HUES6 (cell line): ENCODE measurements at regions not wholly inside any gene's neighbourhood (a gene's known extent, or its start where the extent isn't known, plus 50 kb on each side); places are given as distances from the start of the nearest gene placed in this dataset.
A peak's percentile ranks its signal among the peaks of the same experiment; 100 is the strongest.
"Not testable (repeated sequence)": the region's sequence is repeated elsewhere in the genome, so short reads cannot be mapped to it uniquely, and the experiment has no call there.

ENCODE experiments used
- H3K27ac ChIP-seq: 2 replicates; pipeline ENCODE4 v1.7.0; 2013; ENCODE audit warnings: low read depth, mild to moderate bottlenecking, low read length, inconsistent platforms
- H3K27me3 ChIP-seq: 2 replicates; pipeline ENCODE4 v1.6.1; 2013; ENCODE audit warnings: low read length; ENCODE audit not compliant: control insufficient read depth, insufficient read depth
- H3K36me3 ChIP-seq: 2 replicates; pipeline ENCODE4 v1.6.1; 2013; ENCODE audit warnings: low read length; ENCODE audit not compliant: control insufficient read depth, insufficient read depth
- H3K4me1 ChIP-seq: 2 replicates; pipeline ENCODE4 v1.6.1; 2013; ENCODE audit warnings: low read length; ENCODE audit not compliant: control insufficient read depth, insufficient read depth
- H3K4me3 ChIP-seq: 2 replicates; pipeline ENCODE4 v1.5.1; 2013; ENCODE audit warnings: low read depth, low read length
- H3K9ac ChIP-seq: one replicate; pipeline ENCODE4 v1.6.1; 2013; ENCODE audit warnings: mild to moderate bottlenecking, low read length
- H3K9me3 ChIP-seq: 2 replicates; pipeline ENCODE4 v1.6.1; 2013; ENCODE audit warnings: low read depth, low read length; ENCODE audit not compliant: control insufficient read depth, insufficient read depth

DNA sequence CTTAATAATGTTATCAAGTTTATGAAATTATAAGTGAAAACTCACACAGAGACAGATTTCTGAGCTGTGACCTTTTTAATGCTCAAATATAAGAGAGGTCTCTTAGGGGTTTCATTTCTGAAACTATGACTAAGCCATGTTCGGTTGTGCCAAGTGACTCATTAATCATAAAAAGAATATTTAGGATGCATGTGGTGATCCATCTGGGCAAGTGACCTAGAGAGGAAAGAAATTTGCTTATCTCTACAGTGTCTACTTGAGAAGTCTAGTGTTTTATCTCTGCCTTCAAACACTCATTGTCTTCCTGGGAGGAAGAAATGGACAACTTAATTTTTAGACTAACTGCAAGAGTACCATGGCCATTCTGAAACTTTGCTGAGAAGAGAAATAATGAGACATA is 545.3 kb upstream of the GRID2 start:
- Histone ChIP-seq H3K4me1 (no peaks in the 10 kb centered on the region), H3K27ac (no peak overlapping the region), H3K9me3 (no peaks in the 10 kb centered on the region), H3K4me3 (no peak overlapping the region), H3K27me3 (no peaks in the 10 kb centered on the region), H3K9ac (no peak overlapping the region), H3K36me3 (no peaks in the 10 kb centered on the region)

DNA sequence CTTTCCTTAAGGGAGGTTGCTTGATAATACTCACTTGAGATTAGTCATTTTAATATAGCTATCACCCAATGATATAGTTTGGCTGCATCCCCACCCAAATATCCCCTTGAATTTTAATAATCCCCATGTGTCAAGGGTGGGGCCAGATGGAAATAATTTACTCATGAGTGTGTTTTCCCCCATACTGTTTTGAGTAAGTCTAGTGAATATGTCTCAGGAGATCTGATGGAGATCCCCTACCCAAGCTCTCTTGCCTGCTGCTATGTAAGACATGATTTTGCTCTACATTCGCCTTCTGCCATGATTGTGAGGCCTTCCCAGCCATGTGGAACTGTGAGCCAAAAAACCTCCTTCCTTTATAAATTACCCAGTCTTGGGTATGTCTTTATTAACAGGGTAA is 539.7 kb upstream of the GRID2 start:
- H3K4me3 ChIP-seq: no peak overlapping the region
- no peaks in the 10 kb centered on the region for H3K36me3 ChIP-seq
- H3K9ac ChIP-seq: no peak overlapping the region
- no peaks in the 10 kb centered on the region for H3K27me3 ChIP-seq
- no peak overlapping the region for H3K27ac ChIP-seq
- peaks cover 7% of the 10 kb centered on the region for H3K4me1 ChIP-seq
- H3K9me3 ChIP-seq: no peaks in the 10 kb centered on the region

DNA sequence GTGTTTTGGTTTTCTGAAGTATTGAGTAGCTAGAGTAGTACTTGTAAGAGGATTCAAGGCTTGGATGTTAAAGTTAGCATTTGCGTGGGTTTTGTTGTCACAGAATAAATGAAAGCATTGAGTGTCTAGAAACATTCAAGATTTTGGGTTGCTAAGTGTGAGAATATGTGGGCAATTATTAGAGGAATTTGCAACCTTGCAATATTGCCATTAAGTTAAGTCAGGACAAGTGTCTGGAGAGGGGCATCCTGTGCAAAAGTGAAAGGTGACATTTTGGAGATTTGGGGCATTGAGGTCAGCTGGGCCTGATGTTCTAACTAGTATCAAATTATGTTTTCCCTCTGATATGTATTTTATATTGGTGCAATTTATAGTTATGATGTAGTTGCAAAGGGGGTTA is 533.9 kb upstream of the GRID2 start:
- Histone ChIP-seq H3K36me3 (no peaks in the 10 kb centered on the region), H3K27ac (no peak overlapping the region), H3K9ac (no peak overlapping the region), H3K27me3 (no peaks in the 10 kb centered on the region), H3K9me3 (peaks cover 25% of the 10 kb centered on the region), H3K4me1 (peaks cover 6% of the 10 kb centered on the region), H3K4me3 (no peak overlapping the region)

DNA sequence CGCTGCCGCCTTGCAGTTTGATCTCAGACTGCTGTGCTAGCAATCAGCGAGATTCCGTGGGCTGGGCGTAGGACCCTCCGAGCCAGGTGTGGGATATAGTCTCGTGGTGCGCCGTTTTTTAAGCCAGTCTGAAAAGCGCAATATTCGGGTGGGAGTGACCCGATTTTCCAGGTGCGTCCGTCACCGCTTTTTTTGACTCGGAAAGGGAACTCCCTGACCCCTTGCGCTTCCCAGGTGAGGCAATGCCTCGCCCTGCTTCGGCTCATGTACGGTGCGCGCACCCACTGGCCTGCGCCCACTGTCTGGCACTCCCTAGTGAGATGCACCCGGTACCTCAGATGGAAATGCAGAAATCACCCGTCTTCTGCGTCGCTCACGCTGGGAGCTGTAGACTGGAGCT is 512.1 kb upstream of the GRID2 start:
- Histone ChIP-seq H3K9ac (peak overlapping the region; percentile 84), H3K27ac (peak overlapping the region; percentile 53; the same call in 1 of the 2 replicates), H3K4me3 (peak overlapping the region; percentile 78)
- H3K4me1 ChIP-seq, H3K27me3 ChIP-seq, H3K36me3 ChIP-seq, H3K9me3 ChIP-seq: not testable (repeated sequence)

DNA sequence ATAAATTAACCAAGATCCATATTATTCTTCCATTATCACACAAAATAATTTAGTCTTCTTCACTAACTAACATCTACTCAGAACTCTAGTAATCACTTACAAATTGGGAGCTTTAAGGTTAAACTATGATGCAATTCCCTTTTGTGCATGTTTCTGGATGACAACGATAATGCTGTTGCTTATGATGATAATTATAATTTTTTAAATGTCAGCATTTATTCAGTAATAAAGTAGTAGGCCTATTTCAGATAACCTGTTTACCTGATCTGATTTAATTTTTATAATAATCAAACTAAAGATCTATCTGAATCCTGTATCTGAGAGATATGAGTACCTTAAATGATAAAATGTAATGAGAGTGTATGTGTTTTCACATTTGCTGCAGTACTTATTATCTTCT is 507.8 kb upstream of the GRID2 start:
- Histone ChIP-seq H3K4me3 (no peak overlapping the region), H3K4me1 (no peaks in the 10 kb centered on the region), H3K27me3 (no peaks in the 10 kb centered on the region), H3K36me3 (no peaks in the 10 kb centered on the region), H3K9ac (no peak overlapping the region), H3K27ac (no peak overlapping the region), H3K9me3 (no peaks in the 10 kb centered on the region)

DNA sequence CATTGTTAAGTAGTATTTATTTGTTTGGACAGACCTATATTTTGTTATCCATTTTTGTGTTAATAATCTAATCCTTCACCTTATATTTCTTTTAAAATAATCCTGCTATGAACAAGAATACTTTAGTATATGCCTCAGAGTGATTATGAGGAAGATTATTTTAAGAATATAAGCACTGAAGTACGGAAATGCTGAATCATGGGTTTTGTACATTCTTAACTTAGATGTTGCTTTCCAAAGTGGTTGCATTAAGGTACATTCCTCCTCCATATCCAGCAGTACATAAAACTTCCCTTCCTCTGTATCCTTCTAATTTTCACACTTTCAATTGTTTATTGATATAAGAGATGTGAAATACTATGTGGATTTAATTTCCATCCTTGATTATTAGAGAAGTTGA is 491.4 kb upstream of the GRID2 start:
- no peaks in the 10 kb centered on the region for H3K9me3 ChIP-seq
- no peak overlapping the region for H3K4me3 ChIP-seq
- no peak overlapping the region for H3K27ac ChIP-seq
- H3K27me3 ChIP-seq: no peaks in the 10 kb centered on the region
- no peaks in the 10 kb centered on the region for H3K36me3 ChIP-seq
- no peaks in the 10 kb centered on the region for H3K4me1 ChIP-seq
- no peak overlapping the region for H3K9ac ChIP-seq

DNA sequence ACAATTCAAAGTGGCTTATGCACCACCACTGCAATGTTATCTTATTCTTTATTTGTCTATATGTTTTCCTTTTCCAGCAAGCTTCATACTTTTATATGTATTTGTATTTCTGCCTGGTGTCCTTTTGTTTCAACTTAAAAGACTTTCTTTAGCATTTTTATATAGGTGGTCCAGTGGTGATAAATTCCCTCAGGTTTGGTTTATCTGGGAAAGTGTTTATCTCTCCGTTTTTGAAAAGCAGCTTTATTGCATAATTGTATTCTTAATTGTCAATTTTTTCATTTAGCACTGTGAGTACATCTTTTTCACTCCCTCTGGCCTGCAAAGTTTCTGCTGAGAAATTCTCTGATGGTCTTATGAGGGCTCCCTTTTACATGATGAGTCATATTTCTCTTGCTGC is 479.0 kb upstream of the GRID2 start:
- H3K4me3 ChIP-seq: no peak overlapping the region
- no peak overlapping the region for H3K9ac ChIP-seq
- H3K27me3 ChIP-seq: no peaks in the 10 kb centered on the region
- no peaks in the 10 kb centered on the region for H3K4me1 ChIP-seq
- H3K36me3 ChIP-seq: no peaks in the 10 kb centered on the region
- no peak overlapping the region for H3K27ac ChIP-seq
- H3K9me3 ChIP-seq: peaks cover 30% of the 10 kb centered on the region; the same call in 1 of the 2 replicates

DNA sequence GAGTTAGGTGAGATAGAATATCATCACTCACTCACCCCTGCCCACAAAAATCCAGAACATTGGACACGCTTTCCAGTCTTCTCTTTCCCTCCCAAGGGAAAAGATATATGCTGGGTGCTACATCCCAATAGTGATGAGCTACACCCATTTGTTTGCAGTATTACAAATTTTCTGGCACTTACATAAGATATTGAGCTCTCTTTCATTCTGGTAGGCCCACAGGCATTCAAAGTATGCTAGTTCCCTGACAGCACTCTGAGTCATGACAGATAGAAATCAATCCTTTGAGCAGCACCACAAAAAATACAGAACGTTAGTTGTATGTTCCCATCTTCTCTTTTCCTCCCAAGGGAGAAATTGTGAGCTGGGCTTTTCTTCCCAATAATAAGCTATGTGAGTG is 477.6 kb upstream of the GRID2 start:
- H3K4me3 ChIP-seq: no peak overlapping the region
- H3K27me3 ChIP-seq: no peaks in the 10 kb centered on the region
- H3K4me1 ChIP-seq: no peaks in the 10 kb centered on the region
- no peak overlapping the region for H3K27ac ChIP-seq
- H3K9ac ChIP-seq: no peak overlapping the region
- H3K9me3 ChIP-seq: peaks cover 22% of the 10 kb centered on the region; the same call in 1 of the 2 replicates
- H3K36me3 ChIP-seq: no peaks in the 10 kb centered on the region

DNA sequence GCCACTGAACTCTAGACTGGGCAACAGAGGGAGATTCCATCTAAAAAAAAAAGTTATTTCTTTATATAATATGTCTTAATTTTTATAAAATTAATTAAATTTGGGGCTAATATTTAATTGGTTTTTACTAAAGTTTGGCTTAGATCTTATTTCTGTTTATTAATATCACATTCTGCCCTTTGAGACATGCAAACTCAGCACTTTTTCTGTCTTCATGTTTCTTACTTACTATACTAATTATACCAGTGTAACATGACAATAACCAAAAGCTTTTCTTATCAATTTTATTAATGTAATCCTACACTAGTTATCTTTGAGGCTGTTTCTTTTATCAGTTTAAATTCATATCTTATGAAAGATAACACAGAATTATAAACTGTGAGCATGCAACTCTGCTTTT is 475.9 kb upstream of the GRID2 start:
- Histone ChIP-seq H3K36me3 (no peaks in the 10 kb centered on the region), H3K9me3 (peaks cover 16% of the 10 kb centered on the region; the same call in 1 of the 2 replicates), H3K9ac (no peak overlapping the region), H3K4me1 (no peaks in the 10 kb centered on the region), H3K27ac (no peak overlapping the region), H3K4me3 (no peak overlapping the region), H3K27me3 (no peaks in the 10 kb centered on the region)

DNA sequence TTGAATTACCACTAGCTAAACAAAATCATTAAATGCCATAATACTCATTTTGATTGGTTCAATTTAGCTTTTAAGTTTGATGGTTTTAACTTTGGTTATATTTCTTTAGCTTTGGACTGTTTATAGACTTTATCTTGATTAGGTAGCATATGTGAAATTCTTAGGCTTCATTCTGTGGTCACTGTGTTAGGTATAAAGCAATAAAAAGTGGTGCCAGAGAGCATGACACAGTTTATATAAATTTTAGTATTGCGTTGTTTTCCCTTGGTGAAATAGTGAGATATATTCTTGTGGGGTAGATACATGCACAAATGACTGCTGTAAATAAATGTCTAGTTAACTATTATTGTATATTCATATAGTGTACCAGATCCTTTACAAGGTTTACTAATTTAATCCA is 474.2 kb upstream of the GRID2 start:
- Histone ChIP-seq H3K4me3 (no peak overlapping the region), H3K9me3 (peaks cover 20% of the 10 kb centered on the region), H3K36me3 (no peaks in the 10 kb centered on the region), H3K27me3 (no peaks in the 10 kb centered on the region), H3K4me1 (no peaks in the 10 kb centered on the region), H3K9ac (no peak overlapping the region), H3K27ac (no peak overlapping the region)

DNA sequence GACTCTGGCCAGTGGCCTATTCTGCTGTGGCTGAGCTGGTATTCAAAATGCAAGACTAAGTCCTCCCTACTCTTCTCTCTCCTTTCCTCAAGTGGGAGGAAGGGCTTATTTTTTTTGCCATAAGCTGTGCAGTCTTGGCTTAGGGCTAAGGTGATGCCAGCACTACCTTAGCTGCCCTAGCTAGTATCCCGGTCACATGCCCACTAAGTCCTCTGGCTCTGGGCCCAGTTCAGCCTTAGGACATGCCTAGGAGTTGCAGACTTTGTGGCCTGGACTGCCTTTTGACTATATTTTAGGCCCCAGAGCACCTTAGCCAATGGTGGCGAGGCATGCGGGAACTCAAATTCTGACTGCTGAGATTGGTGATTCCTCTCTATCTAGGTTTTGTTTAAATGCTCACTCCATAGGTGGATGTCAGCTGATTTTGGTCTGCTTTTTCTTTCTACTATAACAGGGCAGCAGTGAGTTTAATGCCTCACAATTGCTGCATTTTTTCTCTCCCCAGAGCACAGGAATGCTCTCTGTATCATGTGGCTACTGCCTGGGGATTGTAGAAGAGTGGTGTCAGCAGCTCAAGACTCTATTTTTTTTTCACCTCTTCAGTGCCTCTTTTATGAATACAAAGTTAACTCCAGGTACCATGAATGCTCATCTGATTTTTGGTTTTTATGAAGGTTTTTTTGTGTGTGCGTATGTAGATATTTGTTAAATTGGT is 472.9 kb upstream of the GRID2 start:
- H3K9ac ChIP-seq: no peak overlapping the region
- H3K4me3 ChIP-seq: no peak overlapping the region
- no peaks in the 10 kb centered on the region for H3K36me3 ChIP-seq
- no peaks in the 10 kb centered on the region for H3K27me3 ChIP-seq
- H3K27ac ChIP-seq: no peak overlapping the region
- H3K4me1 ChIP-seq: no peaks in the 10 kb centered on the region
- H3K9me3 ChIP-seq: peaks cover 16% of the 10 kb centered on the region
